ENCODE measurements at regions not wholly inside any gene's neighbourhood (a gene's known extent, or its start where the extent isn't known, plus 50 kb on each side); places are given as distances from the start of the nearest gene placed in this dataset.

DNA sequence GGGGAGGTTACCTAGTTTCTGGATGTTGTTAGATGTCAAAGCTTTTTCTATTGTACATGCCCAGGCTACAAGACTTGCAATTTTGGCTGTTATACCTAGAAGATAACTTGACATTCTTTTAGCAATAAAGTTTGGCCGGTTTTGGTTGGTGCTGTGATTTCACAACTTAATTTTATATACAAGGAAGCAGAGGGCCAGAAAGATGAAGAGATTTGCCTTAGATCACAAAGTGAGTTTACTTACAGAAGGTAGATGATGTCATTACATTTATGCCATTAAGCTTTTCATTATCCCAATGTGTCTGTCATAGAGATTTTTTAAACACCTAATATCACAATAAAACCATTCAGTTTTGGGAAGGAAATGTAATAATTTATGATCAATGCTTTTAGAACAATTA, 698.7 kb upstream of the ANO3 start:
- TF ChIP-seq, protein P1, sequence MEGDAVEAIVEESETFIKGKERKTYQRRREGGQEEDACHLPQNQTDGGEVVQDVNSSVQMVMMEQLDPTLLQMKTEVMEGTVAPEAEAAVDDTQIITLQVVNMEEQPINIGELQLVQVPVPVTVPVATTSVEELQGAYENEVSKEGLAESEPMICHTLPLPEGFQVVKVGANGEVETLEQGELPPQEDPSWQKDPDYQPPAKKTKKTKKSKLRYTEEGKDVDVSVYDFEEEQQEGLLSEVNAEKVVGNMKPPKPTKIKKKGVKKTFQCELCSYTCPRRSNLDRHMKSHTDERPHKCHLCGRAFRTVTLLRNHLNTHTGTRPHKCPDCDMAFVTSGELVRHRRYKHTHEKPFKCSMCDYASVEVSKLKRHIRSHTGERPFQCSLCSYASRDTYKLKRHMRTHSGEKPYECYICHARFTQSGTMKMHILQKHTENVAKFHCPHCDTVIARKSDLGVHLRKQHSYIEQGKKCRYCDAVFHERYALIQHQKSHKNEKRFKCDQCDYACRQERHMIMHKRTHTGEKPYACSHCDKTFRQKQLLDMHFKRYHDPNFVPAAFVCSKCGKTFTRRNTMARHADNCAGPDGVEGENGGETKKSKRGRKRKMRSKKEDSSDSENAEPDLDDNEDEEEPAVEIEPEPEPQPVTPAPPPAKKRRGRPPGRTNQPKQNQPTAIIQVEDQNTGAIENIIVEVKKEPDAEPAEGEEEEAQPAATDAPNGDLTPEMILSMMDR (IDR thresholded peaks at IDR 0.05) = no peak
- no peak for TF ChIP-seq POLR2A (IDR thresholded peaks at IDR 0.05)

Data from adrenal gland (tissue), 5 donors.